ENCODE measurements at regions not wholly inside any gene's neighbourhood (a gene's known extent, or its start where the extent isn't known, plus 50 kb on each side); places are given as distances from the start of the nearest gene placed in this dataset.
"Not testable (repeated sequence)": the region's sequence is repeated elsewhere in the genome, so short reads cannot be mapped to it uniquely, and the experiment has no call there.

- WGBS, 2 donors: 18 to 36% methylated on average over 3 of the region's 3 CpGs
- Histone ChIP-seq H3K36me3 (ENCODE audit: control insufficient read depth in 4 of 4, insufficient read depth in 4 of 4, low read length in 4 of 4) (no peaks in the 10 kb centered on the region), H3K27me3 (ENCODE audit: control insufficient read depth in 3 of 3, insufficient read depth in 3 of 3, low read length in 2 of 3) (no peaks in the 10 kb centered on the region), H3K9ac (ENCODE audit: insufficient read depth in 1 of 2, low read length in 2 of 2) (no peak overlapping the region), H3K4me1 (ENCODE audit: control insufficient read depth in 5 of 5, insufficient read depth in 5 of 5, low read length in 5 of 5) (peaks cover 0 to 4% (median 0%) of the 10 kb centered on the region in 5 donors), H3K4me3 (no peak overlapping the region), H3K27ac (ENCODE audit: low read depth in 1 of 2, low read length in 1 of 2) (no peak overlapping the region), H3K9me3 (ENCODE audit: control insufficient read depth in 4 of 4, insufficient read depth in 3 of 4, low read length in 3 of 4) (peaks cover 0 to 9% (median 0%) of the 10 kb centered on the region in 4 donors)
- peak in 2 of 3 donors; percentile 76 to 91 for DNase-seq
- peak; percentile 78 for ATAC-seq (ENCODE audit: insufficient read depth, low FRiP score)
- TF ChIP-seq CTCF (IDR thresholded peaks at IDR 0.05; ENCODE audit: control extremely low read depth, extremely low read depth): no peak
These were observed 259.4 kb downstream of the ANAPC1 start for GRCh38 chr2:111624411-111625156.

- ATAC-seq (ENCODE audit: insufficient read depth, low FRiP score): peak; percentile 13
- not testable (repeated sequence) for DNase-seq; H3K9me3 ChIP-seq (ENCODE audit: control insufficient read depth in 4 of 4, insufficient read depth in 3 of 4, low read length in 3 of 4); H3K27me3 ChIP-seq (ENCODE audit: control insufficient read depth in 3 of 3, insufficient read depth in 3 of 3, low read length in 2 of 3); H3K4me1 ChIP-seq (ENCODE audit: control insufficient read depth in 5 of 5, insufficient read depth in 5 of 5, low read length in 5 of 5); H3K4me3 ChIP-seq; H3K27ac ChIP-seq (ENCODE audit: low read depth in 1 of 2, low read length in 1 of 2); H3K36me3 ChIP-seq (ENCODE audit: control insufficient read depth in 4 of 4, insufficient read depth in 4 of 4, low read length in 4 of 4); H3K9ac ChIP-seq (ENCODE audit: insufficient read depth in 1 of 2, low read length in 2 of 2)
- WGBS, 2 donors: 60 to 69% methylated on average over 12 of the region's 12 CpGs
These were observed 258.8 kb downstream of the ANAPC1 start for GRCh38 chr2:111625157-111625537.

DNA sequence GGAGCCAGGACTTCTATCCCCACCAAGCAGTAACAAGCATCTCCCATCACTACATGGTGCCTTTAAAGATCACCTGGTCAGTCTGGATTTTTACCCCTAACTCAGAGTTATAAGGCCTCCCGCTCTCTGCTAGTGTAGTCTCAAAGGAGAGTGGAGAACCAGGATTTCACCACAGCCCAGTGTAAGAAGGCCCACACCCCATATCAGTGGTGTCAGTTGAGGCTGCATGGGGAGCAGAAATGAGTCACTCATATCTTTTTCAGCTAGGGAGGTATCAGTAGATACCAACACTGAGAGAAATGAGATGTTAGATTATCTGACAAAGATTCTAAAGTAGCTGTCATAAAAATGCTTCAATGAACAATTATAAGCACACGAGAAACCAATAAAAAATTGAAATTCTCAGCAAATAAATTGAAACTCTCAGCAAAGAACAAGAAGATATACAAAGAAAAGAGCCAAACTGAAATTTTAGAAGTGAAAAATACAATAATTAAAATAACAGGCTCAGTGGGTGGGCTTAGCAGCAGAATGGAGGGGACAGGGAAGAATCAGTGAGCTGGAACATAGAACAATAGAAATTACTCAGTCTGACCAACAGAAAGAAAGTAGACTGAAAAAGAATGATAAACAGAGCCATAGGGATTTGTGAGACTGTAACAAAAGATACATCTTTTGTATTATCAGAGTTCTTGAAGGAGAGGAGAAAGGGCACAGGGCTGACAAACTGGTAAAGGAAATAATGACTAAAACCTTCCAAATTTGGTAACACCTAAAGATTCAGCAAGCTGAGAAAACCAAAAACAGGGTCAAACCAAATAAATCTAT, 257.7 kb downstream of the ANAPC1 start:
- Histone ChIP-seq H3K36me3 (ENCODE audit: control insufficient read depth in 4 of 4, insufficient read depth in 4 of 4, low read length in 4 of 4) (no peaks in the 10 kb centered on the region), H3K9ac (ENCODE audit: insufficient read depth in 1 of 2, low read length in 2 of 2) (no peak overlapping the region), H3K4me3 (no peak overlapping the region), H3K27me3 (ENCODE audit: control insufficient read depth in 3 of 3, insufficient read depth in 3 of 3, low read length in 2 of 3) (no peaks in the 10 kb centered on the region), H3K4me1 (ENCODE audit: control insufficient read depth in 5 of 5, insufficient read depth in 5 of 5, low read length in 5 of 5) (peaks cover 0 to 4% (median 0%) of the 10 kb centered on the region in 5 donors), H3K27ac (ENCODE audit: low read depth in 1 of 2, low read length in 1 of 2) (no peak overlapping the region), H3K9me3 (ENCODE audit: control insufficient read depth in 4 of 4, insufficient read depth in 3 of 4, low read length in 3 of 4) (peaks cover 0 to 9% (median 1%) of the 10 kb centered on the region in 4 donors)
- no peak for ATAC-seq (ENCODE audit: insufficient read depth, low FRiP score)
- DNase-seq: no peak
- TF ChIP-seq CTCF (IDR thresholded peaks at IDR 0.05; ENCODE audit: control extremely low read depth, extremely low read depth): no peak
- WGBS, 2 donors: 88 to 93% methylated on average over 2 of the region's 2 CpGs

GRCh38 chr2:111626865-111627163, 257.2 kb downstream of the ANAPC1 start:
- TF ChIP-seq CTCF (IDR thresholded peaks at IDR 0.05; ENCODE audit: control extremely low read depth, extremely low read depth): no peak
- peaks cover 0 to 4% (median 0%) of the 10 kb centered on the region in 5 donors for H3K4me1 ChIP-seq (ENCODE audit: control insufficient read depth in 5 of 5, insufficient read depth in 5 of 5, low read length in 5 of 5)
- ATAC-seq (ENCODE audit: insufficient read depth, low FRiP score): no peak

More at GRCh38 chr2:111626865-111627163, 257.2 kb downstream of the ANAPC1 start:
- Histone ChIP-seq H3K9ac (ENCODE audit: insufficient read depth in 1 of 2, low read length in 2 of 2) (no peak overlapping the region), H3K36me3 (ENCODE audit: control insufficient read depth in 4 of 4, insufficient read depth in 4 of 4, low read length in 4 of 4) (no peaks in the 10 kb centered on the region), H3K27ac (ENCODE audit: low read depth in 1 of 2, low read length in 1 of 2) (no peak overlapping the region), H3K27me3 (ENCODE audit: control insufficient read depth in 3 of 3, insufficient read depth in 3 of 3, low read length in 2 of 3) (no peaks in the 10 kb centered on the region), H3K9me3 (ENCODE audit: control insufficient read depth in 4 of 4, insufficient read depth in 3 of 4, low read length in 3 of 4) (peaks cover 0 to 9% (median 1%) of the 10 kb centered on the region in 4 donors), H3K4me3 (no peak overlapping the region)
- DNase-seq: no peak

Data from lung (tissue), 11 donors.